ENCODE measurements at regions not wholly inside any gene's neighbourhood (a gene's known extent, or its start where the extent isn't known, plus 50 kb on each side); places are given as distances from the start of the nearest gene placed in this dataset.

GRCh38 chr6:50276771-50277261, 227.1 kb upstream of the DEFB112 start:
- Mint-ChIP-seq H3K27ac (no peak overlapping the region), H3K4me1 (no peaks in the 10 kb centered on the region), H3K36me3 (no peaks in the 10 kb centered on the region), H3K4me3 (no peak overlapping the region), H3K9me3 (peaks cover 13 to 19% (median 17%) of the 10 kb centered on the region in 3 donors), H3K27me3 (no peaks in the 10 kb centered on the region)
- Histone ChIP-seq H3K27ac (ENCODE audit: low read length) (no peak overlapping the region), H3K36me3 (ENCODE audit: control insufficient read depth in 2 of 2, extremely low read depth in 1 of 2, insufficient read depth in 1 of 2, low read length in 1 of 2) (no peaks in the 10 kb centered on the region), H3K9me3 (no peaks in the 10 kb centered on the region), H3K27me3 (replicated peaks in 1 of 2; ENCODE audit: control insufficient read depth in 2 of 2, extremely low read depth in 1 of 2, insufficient read depth in 2 of 2, low read length in 1 of 2) (no peaks in the 10 kb centered on the region), H3K4me1 (ENCODE audit: control insufficient read depth in 1 of 2, extremely low read depth in 1 of 2, insufficient read depth in 2 of 2, low read length in 2 of 2) (no peaks in the 10 kb centered on the region), H3K4me3 (ENCODE audit: control insufficient read depth in 1 of 2, extremely low read depth in 1 of 2, low read length in 1 of 2) (no peak overlapping the region)
- WGBS (ENCODE audit: insufficient coverage) = no CpG with 5 or more reads among the region's 5 CpGs
- ChIA-PET CTCF (no interaction called here), POLR2A (no interaction called here)
- no peak for DNase-seq
- no peak for ATAC-seq (replicated peaks in 1 of 4)

GRCh38 chr6:50277774-50278173, 228.0 kb upstream of the DEFB112 start:
- Mint-ChIP-seq H3K9me3 (peaks cover 13 to 16% (median 16%) of the 10 kb centered on the region in 3 donors), H3K27ac (no peak overlapping the region), H3K27me3 (no peaks in the 10 kb centered on the region), H3K36me3 (no peaks in the 10 kb centered on the region), H3K4me3 (no peak overlapping the region), H3K4me1 (no peaks in the 10 kb centered on the region)
- POLR2A ChIA-PET = no interaction called here
- H3K36me3 ChIP-seq (ENCODE audit: control insufficient read depth in 2 of 2, extremely low read depth in 1 of 2, insufficient read depth in 1 of 2, low read length in 1 of 2) = no peaks in the 10 kb centered on the region
- no CpG with 5 or more reads among the region's 2 CpGs for WGBS (ENCODE audit: insufficient coverage)
- ATAC-seq (replicated peaks in 1 of 4) (no peak), DNase-seq (no peak)
- no peaks in the 10 kb centered on the region for H3K27me3 ChIP-seq (replicated peaks in 1 of 2; ENCODE audit: control insufficient read depth in 2 of 2, extremely low read depth in 1 of 2, insufficient read depth in 2 of 2, low read length in 1 of 2)
- no peaks in the 10 kb centered on the region for H3K9me3 ChIP-seq
- no peaks in the 10 kb centered on the region for H3K4me1 ChIP-seq (ENCODE audit: control insufficient read depth in 1 of 2, extremely low read depth in 1 of 2, insufficient read depth in 2 of 2, low read length in 2 of 2)
- CTCF ChIA-PET = no interaction called here
- no peak overlapping the region for H3K27ac ChIP-seq (ENCODE audit: low read length)
- no peak overlapping the region for H3K4me3 ChIP-seq (ENCODE audit: control insufficient read depth in 1 of 2, extremely low read depth in 1 of 2, low read length in 1 of 2)

DNA sequence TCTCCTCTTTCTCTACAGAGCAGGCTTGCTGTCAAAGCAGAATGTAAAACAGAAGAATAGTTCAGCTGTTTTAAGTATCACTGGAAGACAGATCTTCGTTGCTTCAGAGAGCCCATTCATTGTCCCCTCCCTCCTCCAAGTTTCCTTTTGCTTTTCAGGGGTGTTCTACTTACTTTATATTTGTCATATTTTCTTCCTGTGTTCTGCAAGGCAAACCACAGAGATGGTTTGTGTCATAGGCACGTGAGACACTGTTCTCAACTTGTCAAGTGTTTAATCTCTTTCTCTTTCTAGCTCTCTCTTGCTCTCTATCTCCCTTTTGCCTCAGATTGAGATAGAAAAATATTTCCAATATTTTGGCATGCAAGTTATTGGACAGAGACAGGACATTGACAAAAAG, 228.9 kb upstream of the DEFB112 start:
- no peaks in the 10 kb centered on the region for H3K4me1 ChIP-seq (ENCODE audit: control insufficient read depth in 1 of 2, extremely low read depth in 1 of 2, insufficient read depth in 2 of 2, low read length in 2 of 2)
- DNase-seq (no peak), ATAC-seq (replicated peaks in 1 of 4) (no peak)
- no peaks in the 10 kb centered on the region for H3K27me3 ChIP-seq (replicated peaks in 1 of 2; ENCODE audit: control insufficient read depth in 2 of 2, extremely low read depth in 1 of 2, insufficient read depth in 2 of 2, low read length in 1 of 2)
- Mint-ChIP-seq H3K27ac (no peak overlapping the region), H3K9me3 (peaks cover 11 to 16% (median 12%) of the 10 kb centered on the region in 3 donors), H3K4me3 (no peak overlapping the region), H3K27me3 (no peaks in the 10 kb centered on the region), H3K36me3 (no peaks in the 10 kb centered on the region), H3K4me1 (no peaks in the 10 kb centered on the region)
- no peak overlapping the region for H3K27ac ChIP-seq (ENCODE audit: low read length)
- ChIA-PET POLR2A (interaction anchor here in 1 of 2 donors (0.6 kb wide), 1 partner anchor 282 kb away, joined by 5 read pairs; no protein-coding TSS in a partner anchor), CTCF (no interaction called here)
- 20% methylated on average over 1 of the region's 2 CpGs for WGBS (ENCODE audit: insufficient coverage)
- H3K36me3 ChIP-seq (ENCODE audit: control insufficient read depth in 2 of 2, extremely low read depth in 1 of 2, insufficient read depth in 1 of 2, low read length in 1 of 2) = no peaks in the 10 kb centered on the region
- no peak overlapping the region for H3K4me3 ChIP-seq (ENCODE audit: control insufficient read depth in 1 of 2, extremely low read depth in 1 of 2, low read length in 1 of 2)
- H3K9me3 ChIP-seq = no peaks in the 10 kb centered on the region

DNA sequence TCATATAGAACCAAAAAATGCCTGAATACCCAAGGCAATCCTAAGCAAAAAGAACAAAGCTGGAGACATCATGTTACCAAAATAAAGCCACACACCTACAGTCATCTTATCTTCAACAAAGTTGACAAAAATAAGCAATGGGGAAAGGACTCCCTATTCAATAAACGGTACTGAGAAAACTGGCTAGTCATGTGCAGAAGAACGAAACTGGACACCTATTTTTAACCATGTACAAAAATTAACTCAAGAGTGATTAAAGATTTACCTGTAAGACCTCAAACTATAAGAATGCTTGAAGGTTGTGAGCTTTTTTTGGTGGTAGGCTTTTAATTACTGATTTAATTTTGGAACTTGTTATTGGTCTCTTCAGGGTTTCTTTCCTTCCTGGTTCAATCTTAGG, 236.0 kb upstream of the DEFB112 start:
- Mint-ChIP-seq H3K4me1 (no peaks in the 10 kb centered on the region), H3K27me3 (no peaks in the 10 kb centered on the region), H3K4me3 (no peak overlapping the region), H3K27ac (no peak overlapping the region), H3K9me3 (peaks cover 6 to 9% (median 7%) of the 10 kb centered on the region in 3 donors), H3K36me3 (no peaks in the 10 kb centered on the region)
- no peaks in the 10 kb centered on the region for H3K9me3 ChIP-seq
- no peaks in the 10 kb centered on the region for H3K36me3 ChIP-seq (ENCODE audit: control insufficient read depth in 2 of 2, extremely low read depth in 1 of 2, insufficient read depth in 1 of 2, low read length in 1 of 2)
- no peak for ATAC-seq (replicated peaks in 1 of 4)
- no CpG with 5 or more reads among the region's 2 CpGs for WGBS (ENCODE audit: insufficient coverage)
- CTCF ChIA-PET = no interaction called here
- no peaks in the 10 kb centered on the region for H3K4me1 ChIP-seq (ENCODE audit: control insufficient read depth in 1 of 2, extremely low read depth in 1 of 2, insufficient read depth in 2 of 2, low read length in 2 of 2)
- H3K27ac ChIP-seq (ENCODE audit: low read length) = no peak overlapping the region
- DNase-seq = no peak
- no peak overlapping the region for H3K4me3 ChIP-seq (ENCODE audit: control insufficient read depth in 1 of 2, extremely low read depth in 1 of 2, low read length in 1 of 2)
- POLR2A ChIA-PET = no interaction called here
- no peaks in the 10 kb centered on the region for H3K27me3 ChIP-seq (replicated peaks in 1 of 2; ENCODE audit: control insufficient read depth in 2 of 2, extremely low read depth in 1 of 2, insufficient read depth in 2 of 2, low read length in 1 of 2)

DNA sequence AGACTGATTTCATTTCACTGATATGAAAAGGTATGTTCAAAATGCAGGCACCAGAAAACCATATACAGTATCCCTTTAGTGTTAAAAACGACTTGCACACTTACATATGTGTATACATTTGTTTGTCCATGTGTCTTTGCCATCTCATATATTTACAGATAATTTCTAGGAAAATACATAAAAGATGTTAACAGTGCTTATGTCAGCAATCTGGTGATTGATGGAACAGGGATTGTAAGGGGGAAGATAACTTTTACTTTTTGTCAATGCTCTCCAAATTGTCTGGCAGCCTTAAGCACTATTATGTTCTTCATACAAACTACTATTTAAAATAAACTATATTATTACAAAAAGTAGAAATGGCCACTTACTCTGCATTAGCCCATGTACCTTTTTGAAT, 238.5 kb upstream of the DEFB112 start:
- no peak overlapping the region for H3K4me3 Mint-ChIP-seq
- peaks cover 2 to 7% (median 6%) of the 10 kb centered on the region in 3 donors for H3K9me3 Mint-ChIP-seq
- no peak overlapping the region for H3K27ac Mint-ChIP-seq
- no peaks in the 10 kb centered on the region for H3K36me3 Mint-ChIP-seq
- Histone ChIP-seq H3K4me3 (ENCODE audit: control insufficient read depth in 1 of 2, extremely low read depth in 1 of 2, low read length in 1 of 2) (no peak overlapping the region), H3K36me3 (ENCODE audit: control insufficient read depth in 2 of 2, extremely low read depth in 1 of 2, insufficient read depth in 1 of 2, low read length in 1 of 2) (no peaks in the 10 kb centered on the region), H3K4me1 (ENCODE audit: control insufficient read depth in 1 of 2, extremely low read depth in 1 of 2, insufficient read depth in 2 of 2, low read length in 2 of 2) (no peaks in the 10 kb centered on the region), H3K27ac (ENCODE audit: low read length) (no peak overlapping the region), H3K9me3 (no peaks in the 10 kb centered on the region), H3K27me3 (replicated peaks in 1 of 2; ENCODE audit: control insufficient read depth in 2 of 2, extremely low read depth in 1 of 2, insufficient read depth in 2 of 2, low read length in 1 of 2) (no peaks in the 10 kb centered on the region)
- H3K27me3 Mint-ChIP-seq = no peaks in the 10 kb centered on the region
- ATAC-seq (replicated peaks in 1 of 4) = no peak
- no peak for DNase-seq
- ChIA-PET CTCF (no interaction called here), POLR2A (no interaction called here)
- H3K4me1 Mint-ChIP-seq = no peaks in the 10 kb centered on the region
- WGBS (ENCODE audit: insufficient coverage) = no CpG with 5 or more reads among the region's 1 CpG

GRCh38 chr6:50288881-50289280, 239.2 kb upstream of the DEFB112 start:
- no CpG with 5 or more reads among the region's 3 CpGs for WGBS (ENCODE audit: insufficient coverage)
- POLR2A ChIA-PET = no interaction called here
- Mint-ChIP-seq H3K27ac (no peak overlapping the region), H3K4me1 (no peaks in the 10 kb centered on the region), H3K36me3 (no peaks in the 10 kb centered on the region), H3K4me3 (no peak overlapping the region), H3K9me3 (peaks cover 2 to 7% (median 6%) of the 10 kb centered on the region in 3 donors), H3K27me3 (no peaks in the 10 kb centered on the region)
- Histone ChIP-seq H3K36me3 (ENCODE audit: control insufficient read depth in 2 of 2, extremely low read depth in 1 of 2, insufficient read depth in 1 of 2, low read length in 1 of 2) (no peaks in the 10 kb centered on the region), H3K27me3 (replicated peaks in 1 of 2; ENCODE audit: control insufficient read depth in 2 of 2, extremely low read depth in 1 of 2, insufficient read depth in 2 of 2, low read length in 1 of 2) (no peaks in the 10 kb centered on the region), H3K27ac (ENCODE audit: low read length) (no peak overlapping the region), H3K9me3 (no peaks in the 10 kb centered on the region), H3K4me3 (ENCODE audit: control insufficient read depth in 1 of 2, extremely low read depth in 1 of 2, low read length in 1 of 2) (no peak overlapping the region), H3K4me1 (ENCODE audit: control insufficient read depth in 1 of 2, extremely low read depth in 1 of 2, insufficient read depth in 2 of 2, low read length in 2 of 2) (no peaks in the 10 kb centered on the region)
- no peak for DNase-seq
- CTCF ChIA-PET = no interaction called here
- no peak for ATAC-seq (replicated peaks in 1 of 4)

GRCh38 chr6:50289366-50289765, 239.6 kb upstream of the DEFB112 start:
- Histone ChIP-seq H3K4me3 (ENCODE audit: control insufficient read depth in 1 of 2, extremely low read depth in 1 of 2, low read length in 1 of 2) (no peak overlapping the region), H3K9me3 (no peaks in the 10 kb centered on the region), H3K27me3 (replicated peaks in 1 of 2; ENCODE audit: control insufficient read depth in 2 of 2, extremely low read depth in 1 of 2, insufficient read depth in 2 of 2, low read length in 1 of 2) (no peaks in the 10 kb centered on the region), H3K36me3 (ENCODE audit: control insufficient read depth in 2 of 2, extremely low read depth in 1 of 2, insufficient read depth in 1 of 2, low read length in 1 of 2) (no peaks in the 10 kb centered on the region), H3K4me1 (ENCODE audit: control insufficient read depth in 1 of 2, extremely low read depth in 1 of 2, insufficient read depth in 2 of 2, low read length in 2 of 2) (no peaks in the 10 kb centered on the region), H3K27ac (ENCODE audit: low read length) (no peak overlapping the region)
- ChIA-PET CTCF (no interaction called here), POLR2A (no interaction called here)
- Mint-ChIP-seq H3K27me3 (no peaks in the 10 kb centered on the region), H3K9me3 (peaks cover 2 to 7% (median 6%) of the 10 kb centered on the region in 3 donors), H3K27ac (no peak overlapping the region), H3K4me3 (no peak overlapping the region), H3K36me3 (no peaks in the 10 kb centered on the region), H3K4me1 (no peaks in the 10 kb centered on the region)
- no CpG with 5 or more reads among the region's 1 CpG for WGBS (ENCODE audit: insufficient coverage)
- ATAC-seq (replicated peaks in 1 of 4) (no peak), DNase-seq (no peak)

Measured in T-cell (primary cell).